GM12874 (cell line): ENCODE measurements at regions not wholly inside any gene's neighbourhood (a gene's known extent, or its start where the extent isn't known, plus 50 kb on each side); places are given as distances from the start of the nearest gene placed in this dataset.

Source experiments
- TF ChIP-seq, protein P1 (sequence below): IDR thresholded peaks from 2 replicates; pipeline ENCODE4 v1.5.1; 2011; ENCODE audit warnings: low read depth, mild to moderate bottlenecking, control low read depth, low read length, moderate library complexity; ENCODE audit not compliant: insufficient read depth

- TF ChIP-seq, protein P1, sequence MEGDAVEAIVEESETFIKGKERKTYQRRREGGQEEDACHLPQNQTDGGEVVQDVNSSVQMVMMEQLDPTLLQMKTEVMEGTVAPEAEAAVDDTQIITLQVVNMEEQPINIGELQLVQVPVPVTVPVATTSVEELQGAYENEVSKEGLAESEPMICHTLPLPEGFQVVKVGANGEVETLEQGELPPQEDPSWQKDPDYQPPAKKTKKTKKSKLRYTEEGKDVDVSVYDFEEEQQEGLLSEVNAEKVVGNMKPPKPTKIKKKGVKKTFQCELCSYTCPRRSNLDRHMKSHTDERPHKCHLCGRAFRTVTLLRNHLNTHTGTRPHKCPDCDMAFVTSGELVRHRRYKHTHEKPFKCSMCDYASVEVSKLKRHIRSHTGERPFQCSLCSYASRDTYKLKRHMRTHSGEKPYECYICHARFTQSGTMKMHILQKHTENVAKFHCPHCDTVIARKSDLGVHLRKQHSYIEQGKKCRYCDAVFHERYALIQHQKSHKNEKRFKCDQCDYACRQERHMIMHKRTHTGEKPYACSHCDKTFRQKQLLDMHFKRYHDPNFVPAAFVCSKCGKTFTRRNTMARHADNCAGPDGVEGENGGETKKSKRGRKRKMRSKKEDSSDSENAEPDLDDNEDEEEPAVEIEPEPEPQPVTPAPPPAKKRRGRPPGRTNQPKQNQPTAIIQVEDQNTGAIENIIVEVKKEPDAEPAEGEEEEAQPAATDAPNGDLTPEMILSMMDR = no peak
These were observed 108.6 kb downstream of the C1D start for GRCh38 chr2:67954093-67954748.

- TF ChIP-seq, protein P1 = no peak
These were observed 106.8 kb downstream of the C1D start for GRCh38 chr2:67955748-67956603.

DNA sequence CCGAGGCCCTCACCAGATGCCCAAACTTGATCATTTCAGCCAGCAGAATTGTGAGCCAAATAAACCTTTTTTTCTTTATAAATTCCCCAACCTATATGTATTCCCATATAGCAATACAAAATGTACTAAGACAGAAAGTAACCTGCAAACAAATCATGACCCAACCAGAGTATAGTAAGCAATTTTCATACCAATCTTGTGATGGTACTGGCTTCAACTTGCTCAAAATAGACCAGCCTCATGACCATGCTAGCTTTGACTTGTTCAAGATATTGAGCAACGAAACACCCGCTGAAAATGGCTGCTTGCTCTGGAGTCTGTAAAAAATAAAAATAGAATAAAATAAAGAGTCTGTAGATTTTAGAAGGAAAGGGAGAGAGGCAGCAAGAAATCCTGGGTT, 97.6 kb downstream of the C1D start:
- TF ChIP-seq, protein P1 = no peak

DNA sequence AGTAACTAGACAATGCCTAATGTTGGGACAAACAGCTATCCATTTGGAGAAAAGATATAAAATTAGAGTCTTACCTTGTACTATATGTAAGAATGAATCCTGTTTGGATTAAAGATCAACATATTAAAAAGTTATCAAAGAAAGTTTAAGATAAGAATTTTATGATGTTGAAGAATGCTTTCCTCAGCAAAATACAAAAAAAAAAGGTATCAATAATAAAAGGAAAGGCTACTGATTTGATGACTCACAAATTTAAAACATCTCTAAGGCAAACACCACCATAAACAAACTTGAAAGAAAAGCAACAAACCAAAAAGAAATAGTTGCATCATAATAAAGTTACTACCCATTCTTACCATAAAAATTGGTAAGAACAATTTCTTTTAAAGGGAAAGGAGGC, 92.7 kb downstream of the C1D start:
- TF ChIP-seq, protein P1 = no peak

- TF ChIP-seq, protein P1 = no peak
These were observed 92.3 kb downstream of the C1D start for GRCh38 chr2:67970542-67970941.

DNA sequence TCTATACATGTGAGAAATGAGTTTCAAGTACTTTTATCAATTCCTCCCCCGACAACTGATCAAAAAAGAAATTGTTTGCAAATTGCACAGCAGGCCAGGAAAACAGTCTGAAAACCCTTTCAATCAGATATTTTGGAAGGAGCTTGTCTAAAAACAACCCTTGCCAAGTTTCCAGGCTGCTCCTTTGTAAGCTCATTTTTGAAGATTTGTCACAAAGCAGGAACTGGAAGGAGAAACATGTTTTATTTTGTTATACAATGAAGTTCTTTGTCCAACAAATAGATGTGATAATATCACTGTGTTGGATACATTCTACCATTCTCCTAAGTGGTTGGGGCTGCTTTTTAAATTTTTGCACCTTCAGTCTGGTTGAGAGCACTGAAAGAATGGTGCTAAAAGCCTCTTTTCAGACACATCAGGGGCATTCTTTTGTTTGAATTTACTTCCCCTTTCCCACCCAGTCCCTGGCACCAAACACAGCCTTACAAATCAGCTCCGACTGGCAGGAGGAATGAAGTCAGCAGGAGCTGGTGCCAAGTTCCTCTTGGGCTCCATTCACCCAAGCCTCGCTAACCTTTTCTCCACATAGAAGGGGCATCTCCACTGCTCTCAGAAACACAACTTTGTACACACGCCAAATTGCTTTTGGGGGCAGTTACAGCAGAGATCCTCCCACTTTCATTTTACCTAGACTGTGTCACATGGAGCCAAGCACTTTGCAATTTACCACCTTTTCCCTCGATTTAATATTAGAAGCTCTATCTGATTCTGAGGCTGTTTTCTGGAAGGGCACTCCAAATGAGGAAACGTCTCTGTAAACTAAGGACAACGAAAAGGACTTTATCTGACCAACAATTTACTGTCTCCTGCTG, 88.0 kb downstream of the C1D start:
- TF ChIP-seq, protein P1 = no peak

GRCh38 chr2:67977464-67977863, 85.3 kb downstream of the C1D start:
- TF ChIP-seq, protein P1 = no peak
